ENCODE measurements at regions not wholly inside any gene's neighbourhood (a gene's known extent, or its start where the extent isn't known, plus 50 kb on each side); places are given as distances from the start of the nearest gene placed in this dataset.

DNA sequence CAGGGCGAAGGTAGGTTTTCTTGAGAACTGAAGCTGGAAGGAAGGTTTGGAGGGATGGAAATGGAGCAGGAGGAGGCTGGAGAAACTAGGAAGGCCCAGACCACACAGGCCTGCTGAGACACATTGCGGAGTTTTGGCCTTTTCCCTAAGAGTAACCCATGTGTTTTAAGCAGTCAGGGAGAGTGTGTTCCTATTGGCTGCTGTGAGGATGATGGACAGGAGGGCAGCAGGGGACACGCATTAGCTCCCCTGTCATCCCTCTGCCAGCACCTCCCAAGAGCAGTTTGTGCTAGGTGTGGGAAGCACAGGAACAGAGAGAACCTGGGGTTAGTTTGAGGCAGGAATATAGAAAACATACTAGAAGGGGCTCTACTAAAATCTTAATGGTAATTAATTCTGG, 842.1 kb downstream of the TBC1D22A start:
- H3K36me3 ChIP-seq (ENCODE audit: control insufficient read depth in 2 of 2, insufficient read depth in 1 of 2, low read length in 2 of 2) = no peaks in the 10 kb centered on the region
- TF ChIP-seq ZNF335 (tag by site-specific recombination; conservative IDR thresholded peaks at IDR 0.05) (no peak), MEIS1 (CRISPR knock-in tag; IDR thresholded peaks at IDR 0.05; ENCODE audit: borderline replicate concordance) (no peak), ZNF121 (tag by site-specific recombination; IDR thresholded peaks at IDR 0.05) (no peak), ZNF549 (tag by site-specific recombination; IDR thresholded peaks at IDR 0.05) (no peak), ZNF239 (tag by site-specific recombination; IDR thresholded peaks at IDR 0.05) (no peak), ZNF16 (tag by site-specific recombination; IDR thresholded peaks at IDR 0.05; ENCODE audit: low read depth) (no peak), ZNF776 (tag by site-specific recombination; IDR thresholded peaks at IDR 0.05; ENCODE audit: borderline replicate concordance) (no peak), ZNF48 (tag by site-specific recombination; IDR thresholded peaks at IDR 0.05) (no peak)
- TF ChIP-seq, protein P1, sequence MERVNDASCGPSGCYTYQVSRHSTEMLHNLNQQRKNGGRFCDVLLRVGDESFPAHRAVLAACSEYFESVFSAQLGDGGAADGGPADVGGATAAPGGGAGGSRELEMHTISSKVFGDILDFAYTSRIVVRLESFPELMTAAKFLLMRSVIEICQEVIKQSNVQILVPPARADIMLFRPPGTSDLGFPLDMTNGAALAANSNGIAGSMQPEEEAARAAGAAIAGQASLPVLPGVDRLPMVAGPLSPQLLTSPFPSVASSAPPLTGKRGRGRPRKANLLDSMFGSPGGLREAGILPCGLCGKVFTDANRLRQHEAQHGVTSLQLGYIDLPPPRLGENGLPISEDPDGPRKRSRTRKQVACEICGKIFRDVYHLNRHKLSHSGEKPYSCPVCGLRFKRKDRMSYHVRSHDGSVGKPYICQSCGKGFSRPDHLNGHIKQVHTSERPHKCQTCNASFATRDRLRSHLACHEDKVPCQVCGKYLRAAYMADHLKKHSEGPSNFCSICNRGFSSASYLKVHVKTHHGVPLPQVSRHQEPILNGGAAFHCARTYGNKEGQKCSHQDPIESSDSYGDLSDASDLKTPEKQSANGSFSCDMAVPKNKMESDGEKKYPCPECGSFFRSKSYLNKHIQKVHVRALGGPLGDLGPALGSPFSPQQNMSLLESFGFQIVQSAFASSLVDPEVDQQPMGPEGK (tag by site-specific recombination; IDR thresholded peaks at IDR 0.05) = no peak
- TF ChIP-seq, protein P2, sequence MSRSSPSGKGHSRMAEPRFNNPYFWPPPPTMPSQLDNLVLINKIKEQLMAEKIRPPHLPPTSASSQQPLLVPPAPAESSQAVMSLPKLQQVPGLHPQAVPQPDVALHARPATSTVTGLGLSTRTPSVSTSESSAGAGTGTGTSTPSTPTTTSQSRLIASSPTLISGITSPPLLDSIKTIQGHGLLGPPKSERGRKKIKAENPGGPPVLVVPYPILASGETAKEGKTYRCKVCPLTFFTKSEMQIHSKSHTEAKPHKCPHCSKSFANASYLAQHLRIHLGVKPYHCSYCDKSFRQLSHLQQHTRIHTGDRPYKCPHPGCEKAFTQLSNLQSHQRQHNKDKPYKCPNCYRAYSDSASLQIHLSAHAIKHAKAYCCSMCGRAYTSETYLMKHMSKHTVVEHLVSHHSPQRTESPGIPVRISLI (tag by site-specific recombination; IDR thresholded peaks at IDR 0.05) = no peak
- H3K27ac ChIP-seq (ENCODE audit: extremely low read depth, low read depth, low read length) = no peak overlapping the region
- H3K4me1 ChIP-seq (ENCODE audit: control insufficient read depth, insufficient read depth, low read length) = no peaks in the 10 kb centered on the region
- no peaks in the 10 kb centered on the region for H3K9me3 ChIP-seq (ENCODE audit: control insufficient read depth, insufficient read depth, low read depth, low read length)
- ChIA-PET CTCF (no interaction called here), POLR2A (no interaction called here)
- H3K4me3 ChIP-seq (ENCODE audit: low read depth, low read length) = no peak overlapping the region

DNA sequence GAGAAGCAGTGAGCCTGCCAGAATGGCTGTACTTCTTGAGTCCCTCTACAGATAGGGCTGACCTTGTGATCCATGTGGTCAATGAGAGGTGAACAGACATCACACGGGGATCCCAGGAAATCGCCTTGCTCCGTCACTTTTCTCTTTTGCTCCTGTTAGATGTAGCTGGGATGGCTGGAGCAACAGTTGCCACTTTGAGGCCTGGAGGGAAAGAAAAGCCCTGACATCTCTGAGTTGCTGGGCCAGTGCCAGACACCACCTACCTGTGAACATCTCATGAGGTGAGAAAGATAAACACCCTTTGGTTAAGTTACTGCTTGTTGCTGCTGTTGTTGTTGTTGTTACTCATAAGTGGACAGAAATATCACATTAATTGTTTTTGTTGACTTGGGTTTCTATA, 840.3 kb downstream of the TBC1D22A start:
- no peaks in the 10 kb centered on the region for H3K9me3 ChIP-seq (ENCODE audit: control insufficient read depth, insufficient read depth, low read depth, low read length)
- H3K4me1 ChIP-seq (ENCODE audit: control insufficient read depth, insufficient read depth, low read length) = no peaks in the 10 kb centered on the region
- POLR2A ChIA-PET = no interaction called here
- H3K4me3 ChIP-seq (ENCODE audit: low read depth, low read length) = no peak overlapping the region
- no peak overlapping the region for H3K27ac ChIP-seq (ENCODE audit: extremely low read depth, low read depth, low read length)
- TF ChIP-seq ZNF660 (tag by site-specific recombination; IDR thresholded peaks at IDR 0.05) (no peak), ZNF37A (tag by site-specific recombination; IDR thresholded peaks at IDR 0.05) (no peak), ZBTB8A (tag by site-specific recombination; IDR thresholded peaks at IDR 0.05) (no peak), ZNF792 (tag by site-specific recombination; IDR thresholded peaks at IDR 0.05) (no peak)
- CTCF ChIA-PET = no interaction called here
- H3K36me3 ChIP-seq (ENCODE audit: control insufficient read depth in 2 of 2, insufficient read depth in 1 of 2, low read length in 2 of 2) = no peaks in the 10 kb centered on the region

DNA sequence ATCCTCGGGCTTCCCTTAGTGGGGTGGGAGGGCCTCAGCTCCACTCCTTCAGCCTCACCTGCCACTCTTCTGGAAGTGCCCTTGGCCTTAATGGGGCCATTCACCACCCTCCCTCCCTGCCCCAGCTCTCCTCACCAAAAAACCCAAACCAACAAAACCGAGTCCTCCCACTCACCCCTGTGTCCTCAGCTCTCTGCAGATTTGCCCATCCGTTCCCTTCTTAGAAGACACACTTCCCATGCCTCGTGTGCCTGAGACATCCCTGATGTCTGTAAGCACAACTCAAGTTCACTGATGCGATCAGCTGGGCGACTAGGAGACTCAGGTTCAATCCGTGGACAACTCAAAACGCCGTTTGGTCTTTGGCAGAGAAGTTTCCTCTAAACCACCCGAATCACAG, 839.2 kb downstream of the TBC1D22A start:
- CTCF ChIA-PET = no interaction called here
- POLR2A ChIA-PET = no interaction called here
- Histone ChIP-seq H3K36me3 (ENCODE audit: control insufficient read depth in 2 of 2, insufficient read depth in 1 of 2, low read length in 2 of 2) (no peaks in the 10 kb centered on the region), H3K9me3 (ENCODE audit: control insufficient read depth, insufficient read depth, low read depth, low read length) (no peaks in the 10 kb centered on the region), H3K4me3 (ENCODE audit: low read depth, low read length) (no peak overlapping the region), H3K4me1 (ENCODE audit: control insufficient read depth, insufficient read depth, low read length) (no peaks in the 10 kb centered on the region), H3K27ac (ENCODE audit: extremely low read depth, low read depth, low read length) (no peak overlapping the region)
- no peak for TF ChIP-seq RBAK (tag by site-specific recombination; IDR thresholded peaks at IDR 0.05)
- no peak for TF ChIP-seq ZBTB7A (tag by site-specific recombination; IDR thresholded peaks at IDR 0.05; ENCODE audit: low read depth)
- TF ChIP-seq, protein P2 (tag by site-specific recombination; IDR thresholded peaks at IDR 0.05) = no peak
- TF ChIP-seq ZNF266 (tag by site-specific recombination; IDR thresholded peaks at IDR 0.05; ENCODE audit: low read depth) = no peak
- TF ChIP-seq ZNF561 (tag by site-specific recombination; IDR thresholded peaks at IDR 0.05; ENCODE audit: borderline replicate concordance) = no peak
- TF ChIP-seq ZBTB20 (tag by site-specific recombination; IDR thresholded peaks at IDR 0.05) = no peak
- TF ChIP-seq ZNF211 (tag by site-specific recombination; IDR thresholded peaks at IDR 0.05; ENCODE audit: low read depth) = no peak
- TF ChIP-seq, protein P3, sequence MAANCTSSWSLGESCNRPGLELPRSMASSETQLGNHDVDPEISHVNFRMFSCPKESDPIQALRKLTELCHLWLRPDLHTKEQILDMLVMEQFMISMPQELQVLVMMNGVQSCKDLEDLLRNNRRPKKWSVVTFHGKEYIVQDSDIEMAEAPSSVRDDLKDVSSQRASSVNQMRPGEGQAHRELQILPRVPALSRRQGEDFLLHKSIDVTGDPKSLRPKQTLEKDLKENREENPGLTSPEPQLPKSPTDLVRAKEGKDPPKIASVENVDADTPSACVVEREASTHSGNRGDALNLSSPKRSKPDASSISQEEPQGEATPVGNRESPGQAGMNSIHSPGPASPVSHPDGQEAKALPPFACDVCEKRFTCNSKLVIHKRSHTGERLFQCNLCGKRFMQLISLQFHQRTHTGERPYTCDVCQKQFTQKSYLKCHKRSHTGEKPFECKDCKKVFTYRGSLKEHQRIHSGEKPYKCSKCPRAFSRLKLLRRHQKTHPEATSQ (tag by site-specific recombination; IDR thresholded peaks at IDR 0.05) = no peak
